Aorta (tissue), 5 donors: ENCODE measurements at regions not wholly inside any gene's neighbourhood (a gene's known extent, or its start where the extent isn't known, plus 50 kb on each side); places are given as distances from the start of the nearest gene placed in this dataset.
A peak's percentile ranks its signal among the peaks of the same experiment; 100 is the strongest.

Experiments used
- ATAC-seq: fragments of 200-7000 bp; cut with Tn5 transposase; one replicate; pipeline ENCODE4 v1.9.1; 2022; ENCODE audit warnings: moderate library complexity; ENCODE audit not compliant: low FRiP score
- DNase-seq, 2 donors: peaks; one replicate each; pipeline ENCODE4 v3.0.0-alpha.2; 2020
- H3K27ac ChIP-seq, 2 donors: one replicate each; pipeline ENCODE4 v1.5.1; 2013; ENCODE audit warnings: low read length in 2 of 2, mild to moderate bottlenecking in 2 of 2, moderate library complexity in 2 of 2, control low read depth in 1 of 2, inconsistent platforms in 1 of 2, low read depth in 1 of 2
- H3K27me3 ChIP-seq, 2 donors: one replicate each; pipeline ENCODE4 v1.6.1; 2013; ENCODE audit warnings: control low read depth in 1 of 2, low read length in 1 of 2, mild to moderate bottlenecking in 1 of 2, moderate library complexity in 1 of 2; ENCODE audit not compliant: insufficient read depth in 2 of 2, control insufficient read depth in 1 of 2
- H3K36me3 ChIP-seq, 2 donors: one replicate each; pipeline ENCODE4 v1.6.1; 2013; ENCODE audit warnings: control low read depth in 1 of 2, low read length in 1 of 2, mild to moderate bottlenecking in 1 of 2; ENCODE audit not compliant: insufficient read depth in 2 of 2, control insufficient read depth in 1 of 2
- H3K4me1 ChIP-seq, 2 donors: one replicate each; pipeline ENCODE4 v1.6.1; 2013; ENCODE audit warnings: low read length in 2 of 2, control low read depth in 1 of 2, mild to moderate bottlenecking in 1 of 2, moderate library complexity in 1 of 2; ENCODE audit not compliant: insufficient read depth in 2 of 2, control insufficient read depth in 1 of 2
- H3K4me3 ChIP-seq, 2 donors: one replicate each; pipeline ENCODE4 v1.5.1; 2013; ENCODE audit warnings: low read length in 2 of 2, control low read depth in 1 of 2, mild to moderate bottlenecking in 1 of 2
- H3K9me3 ChIP-seq: one replicate; pipeline ENCODE4 v1.6.1; 2013; ENCODE audit warnings: mild to moderate bottlenecking, low read length; ENCODE audit not compliant: control insufficient read depth
- WGBS, 2 donors: extraction: QIAGEN DNeasy Blood & Tissue Kit; methylation state at CpG; one replicate each; pipeline ENCODE4 v1.1.7; 2013; 5-methylcytosine and 5-hydroxymethylcytosine counted together
- intact Hi-C, 2 donors: fragments of 100-400 bp; cut with DNase I; formaldehyde crosslinking; loops; one replicate each; pipeline versions ENCODE4 v1.14.2 to v1.15.0; 2022
- donor health status: healthy with polysubstance abuse.
- donor health status: Bipolar disorder and iron deficiency.
- donor health status: DM: no; HTN: no; CAD: no.
- donor health status: DM: no; HTN: no; CAD: no.
- donor health status: DM: yes; HTN: yes; CAD: no.

DNA sequence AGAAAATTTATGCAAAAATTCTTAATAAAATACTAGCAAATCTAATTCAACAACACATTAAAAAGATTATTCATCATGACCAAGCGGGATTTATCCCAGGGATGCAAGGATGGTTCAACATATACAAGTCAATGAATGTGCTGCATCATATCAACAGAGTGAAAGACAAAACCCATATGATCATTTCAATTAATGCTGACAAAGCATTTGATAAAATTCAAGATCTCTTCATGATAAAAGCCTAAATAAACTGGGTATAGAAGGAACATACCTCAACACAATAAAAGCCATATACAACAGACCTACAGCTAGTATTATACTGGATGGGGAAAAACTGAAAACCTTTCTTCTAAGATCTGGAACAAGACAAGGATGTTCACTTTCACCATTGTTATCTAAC lies 89.7 kb downstream of the KBTBD8 start:
- Histone ChIP-seq H3K9me3 (no peaks in the 10 kb centered on the region), H3K27me3 (no peaks in the 10 kb centered on the region), H3K27ac (no peak overlapping the region), H3K36me3 (no peaks in the 10 kb centered on the region), H3K4me1 (no peaks in the 10 kb centered on the region), H3K4me3 (no peak overlapping the region)
- ATAC-seq (no peak), DNase-seq (no peak)
- intact Hi-C loops, result no loop called here
- whole genome bisulfite sequencing, 2 donors, result 90 to 98% methylated on average over 1 of the region's 1 CpG

DNA sequence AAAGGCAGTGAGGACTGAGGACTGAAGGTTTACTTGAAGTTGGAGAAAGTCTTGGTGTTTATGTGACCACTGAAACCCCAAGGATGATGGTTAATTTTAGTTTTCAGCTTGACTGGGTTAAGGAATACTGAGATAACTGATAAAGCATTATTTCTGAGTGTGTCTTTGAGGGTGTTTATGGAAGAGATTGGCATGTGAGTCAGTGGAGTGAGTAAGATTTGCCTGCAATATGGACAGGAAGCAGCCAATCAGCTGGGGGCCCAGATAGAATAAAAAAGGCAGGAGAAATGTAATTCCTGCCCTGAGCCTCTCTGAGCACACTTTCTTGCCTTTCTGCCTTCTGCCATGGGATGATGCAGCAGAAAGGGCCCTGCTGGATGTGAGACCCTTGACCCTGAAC lies 92.4 kb downstream of the KBTBD8 start:
- Histone ChIP-seq H3K4me1 (no peaks in the 10 kb centered on the region), H3K27me3 (no peaks in the 10 kb centered on the region), H3K27ac (no peak overlapping the region), H3K9me3 (no peaks in the 10 kb centered on the region), H3K36me3 (no peaks in the 10 kb centered on the region), H3K4me3 (no peak overlapping the region)
- intact Hi-C loops, result no loop called here
- DNase-seq (no peak), ATAC-seq (no peak)

DNA sequence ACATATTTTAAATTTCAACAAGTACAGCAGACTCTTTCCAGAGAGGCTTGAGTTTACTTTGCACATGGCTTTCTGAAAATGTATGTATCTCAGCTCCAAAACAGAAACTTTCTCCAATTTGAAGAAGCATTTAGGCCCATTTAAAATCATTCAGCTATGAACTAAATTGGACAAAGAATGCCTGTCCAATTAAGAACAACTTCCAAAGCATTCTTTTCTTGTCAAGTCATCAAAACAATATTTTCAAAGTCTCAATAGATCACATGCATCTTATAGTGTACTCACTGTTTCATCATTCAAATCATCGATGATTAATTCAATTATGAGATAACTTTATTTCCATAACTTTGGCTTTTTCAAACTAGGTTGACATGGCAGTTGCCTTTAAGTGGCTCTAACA lies 95.2 kb downstream of the KBTBD8 start:
- H3K36me3 ChIP-seq, result no peaks in the 10 kb centered on the region
- H3K27me3 ChIP-seq, result no peaks in the 10 kb centered on the region
- intact Hi-C loops, result no loop called here
- ATAC-seq (no peak), DNase-seq (no peak)
- no peak overlapping the region for H3K27ac ChIP-seq
- no peak overlapping the region for H3K4me3 ChIP-seq
- no peaks in the 10 kb centered on the region for H3K9me3 ChIP-seq
- H3K4me1 ChIP-seq, result no peaks in the 10 kb centered on the region
- WGBS, 2 donors, result 93 to 98% methylated on average over 1 of the region's 1 CpG

GRCh38 chr3:67094167-67094566 lies 96.1 kb downstream of the KBTBD8 start:
- Histone ChIP-seq H3K36me3 (no peaks in the 10 kb centered on the region), H3K27me3 (no peaks in the 10 kb centered on the region), H3K9me3 (no peaks in the 10 kb centered on the region), H3K4me3 (no peak overlapping the region), H3K27ac (no peak overlapping the region), H3K4me1 (no peaks in the 10 kb centered on the region)
- no peak for ATAC-seq
- intact Hi-C loops, result no loop called here
- no peak for DNase-seq
- WGBS, 2 donors, result 59 to 63% methylated on average over 5 of the region's 5 CpGs

DNA sequence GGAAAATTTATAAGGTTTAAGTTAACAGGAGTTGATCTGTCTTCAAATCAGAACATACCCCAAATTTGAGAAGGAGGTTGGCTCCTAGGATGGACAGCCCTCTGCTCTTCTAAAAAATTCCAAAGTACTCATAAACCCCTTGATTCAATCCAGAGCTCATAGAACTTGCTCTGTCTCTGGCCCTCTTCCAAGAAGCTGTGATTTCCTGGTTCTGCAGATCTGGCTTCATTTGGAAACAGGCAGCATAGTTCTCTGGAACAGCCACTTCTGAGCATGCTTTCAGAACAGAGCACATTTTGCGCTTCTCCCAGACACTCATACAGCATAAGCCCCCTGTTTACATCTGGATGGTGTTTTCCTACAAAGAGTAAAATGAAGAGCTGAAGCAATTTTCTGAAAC lies 96.7 kb downstream of the KBTBD8 start:
- WGBS, 2 donors, result 28 to 30% methylated on average over 1 of the region's 1 CpG
- Histone ChIP-seq H3K9me3 (no peaks in the 10 kb centered on the region), H3K4me3 (no peak overlapping the region), H3K27ac (no peak overlapping the region), H3K4me1 (no peaks in the 10 kb centered on the region), H3K36me3 (no peaks in the 10 kb centered on the region), H3K27me3 (no peaks in the 10 kb centered on the region)
- DNase-seq, result no peak
- no peak for ATAC-seq
- intact Hi-C loops, result no loop called here

- intact Hi-C loops, result no loop called here
- no peaks in the 10 kb centered on the region for H3K4me1 ChIP-seq
- peaks cover 3% of the 10 kb centered on the region for H3K9me3 ChIP-seq
- no peak overlapping the region for H3K27ac ChIP-seq
- ATAC-seq (no peak), DNase-seq (no peak)
- no peaks in the 10 kb centered on the region for H3K27me3 ChIP-seq
- H3K36me3 ChIP-seq, result no peaks in the 10 kb centered on the region
- no peak overlapping the region for H3K4me3 ChIP-seq
These were observed 106.3 kb downstream of the KBTBD8 start for GRCh38 chr3:67104388-67104787.

- H3K4me3 ChIP-seq, result no peak overlapping the region
- DNase-seq (no peak), ATAC-seq (no peak)
- 67 to 73% methylated on average over 3 of the region's 3 CpGs for WGBS, 2 donors
- intact Hi-C loops, result no loop called here
- no peaks in the 10 kb centered on the region for H3K4me1 ChIP-seq
- H3K9me3 ChIP-seq, result peaks cover 3% of the 10 kb centered on the region
- no peaks in the 10 kb centered on the region for H3K36me3 ChIP-seq
- H3K27me3 ChIP-seq, result no peaks in the 10 kb centered on the region
- H3K27ac ChIP-seq, result no peak overlapping the region
These were observed 108.8 kb downstream of the KBTBD8 start for GRCh38 chr3:67106874-67107273.

GRCh38 chr3:67109651-67110204 lies 111.6 kb downstream of the KBTBD8 start:
- Histone ChIP-seq H3K27ac (no peak overlapping the region), H3K4me3 (no peak overlapping the region), H3K36me3 (no peaks in the 10 kb centered on the region), H3K27me3 (no peaks in the 10 kb centered on the region), H3K9me3 (no peaks in the 10 kb centered on the region), H3K4me1 (no peaks in the 10 kb centered on the region)
- DNase-seq (no peak), ATAC-seq (no peak)
- intact Hi-C loops, result loop anchor here (5.0 to 10.0 kb wide), 3 partner anchors 495 to 1783 kb away; no protein-coding TSS in a partner anchor
- 5 to 6% methylated on average over 3 of the region's 3 CpGs for WGBS, 2 donors

- intact Hi-C loops, result loop anchor here (5.0 to 10.0 kb wide), 3 partner anchors 491 to 1778 kb away; no protein-coding TSS in a partner anchor
These were observed 115.8 kb downstream of the KBTBD8 start for GRCh38 chr3:67113802-67114407.

More at GRCh38 chr3:67113802-67114407, 115.8 kb downstream of the KBTBD8 start:
- H3K4me3 ChIP-seq, result no peak overlapping the region
- H3K36me3 ChIP-seq, result no peaks in the 10 kb centered on the region
- no peak overlapping the region for H3K27ac ChIP-seq
- no peaks in the 10 kb centered on the region for H3K4me1 ChIP-seq
- DNase-seq, result peak; percentile 77 to 88
- peak; percentile 83 for ATAC-seq
- no peaks in the 10 kb centered on the region for H3K27me3 ChIP-seq
- 6% methylated on average over 6 of the region's 6 CpGs for WGBS, 2 donors
- no peaks in the 10 kb centered on the region for H3K9me3 ChIP-seq
